SH-SY5Y (cell line): ENCODE measurements at regions not wholly inside any gene's neighbourhood (a gene's known extent, or its start where the extent isn't known, plus 50 kb on each side); places are given as distances from the start of the nearest gene placed in this dataset.

ENCODE experiments used
- GATA2 ChIP-seq: IDR thresholded peaks from 2 replicates; pipeline ENCODE4 v1.6.1; 2011; ENCODE audit warnings: mild to moderate bottlenecking, low read depth, low read length
- GATA3 ChIP-seq: IDR thresholded peaks from 2 replicates; pipeline ENCODE4 v1.6.1; 2011; ENCODE audit warnings: low read depth, mild to moderate bottlenecking, low read length, moderate library complexity

- TF ChIP-seq GATA2 (peak; percentile 22; the same call in 1 of the 2 replicates), GATA3 (no peak)
These were observed 130.7 kb upstream of the NR3C1 start for GRCh38 chr5:143533978-143534760.

GRCh38 chr5:143533475-143533874, 130.0 kb upstream of the NR3C1 start:
- TF ChIP-seq GATA2 (no peak), GATA3 (no peak)

GRCh38 chr5:143527808-143528207, 124.3 kb upstream of the NR3C1 start:
- TF ChIP-seq GATA2 (no peak), GATA3 (no peak)

- TF ChIP-seq GATA3 (no peak), GATA2 (no peak)
These were observed 121.7 kb upstream of the NR3C1 start for GRCh38 chr5:143525176-143525575.

- no peak for TF ChIP-seq GATA3
- no peak for TF ChIP-seq GATA2
These were observed 121.0 kb upstream of the NR3C1 start for GRCh38 chr5:143524338-143524945.

- TF ChIP-seq GATA3 (no peak), GATA2 (no peak)
These were observed 118.4 kb upstream of the NR3C1 start for GRCh38 chr5:143521846-143522400.

GRCh38 chr5:143521141-143521540, 117.7 kb upstream of the NR3C1 start:
- no peak for TF ChIP-seq GATA2
- TF ChIP-seq GATA3 = no peak

- TF ChIP-seq GATA3 = no peak
- TF ChIP-seq GATA2 = no peak
These were observed 112.8 kb upstream of the NR3C1 start for GRCh38 chr5:143516249-143516648.

GRCh38 chr5:143515829-143516228, 112.3 kb upstream of the NR3C1 start:
- TF ChIP-seq GATA2 = no peak
- TF ChIP-seq GATA3 = no peak

- no peak for TF ChIP-seq GATA3
- TF ChIP-seq GATA2 = no peak
These were observed 111.3 kb upstream of the NR3C1 start for GRCh38 chr5:143514616-143515335.

- TF ChIP-seq GATA2 (no peak), GATA3 (no peak)
These were observed 110.2 kb upstream of the NR3C1 start for GRCh38 chr5:143513720-143514119.

GRCh38 chr5:143511736-143512135, 108.2 kb upstream of the NR3C1 start:
- TF ChIP-seq GATA2 (no peak), GATA3 (no peak)

- TF ChIP-seq GATA3 (no peak), GATA2 (no peak)
These were observed 106.3 kb upstream of the NR3C1 start for GRCh38 chr5:143509758-143510221.
